SK-N-SH (cell line): ENCODE measurements at regions not wholly inside any gene's neighbourhood (a gene's known extent, or its start where the extent isn't known, plus 50 kb on each side); places are given as distances from the start of the nearest gene placed in this dataset.

Source experiments
- EZH2phosphoT487 ChIP-seq: fragments of 200-600 bp; sonication (generic); IDR thresholded peaks from 2 replicates; pipeline ENCODE4 v1.6.1; 2017; ENCODE audit warnings: low read depth, mixed run types, mild to moderate bottlenecking, antibody characterized with exemption, moderate library complexity, borderline replicate concordance
- JUND ChIP-seq: IDR thresholded peaks from 2 replicates; pipeline ENCODE4 v1.4.0; 2012
- NRF1 ChIP-seq: IDR thresholded peaks from 2 replicates; pipeline ENCODE4 v1.6.1; 2012; ENCODE audit warnings: low read depth, mild to moderate bottlenecking, low read length
- POLR2AphosphoS5 ChIP-seq: IDR thresholded peaks from 2 replicates; pipeline ENCODE4 v1.6.1; 2012; ENCODE audit warnings: low read depth, low read length
- YY1 ChIP-seq: IDR thresholded peaks from 2 replicates; pipeline ENCODE4 v1.4.0; 2012; ENCODE audit warnings: low read depth, mild to moderate bottlenecking
- TF ChIP-seq, protein P1 (sequence below): fragments of 200-600 bp; sonication (generic); IDR thresholded peaks from 2 replicates; pipeline ENCODE4 v1.6.1; 2017; ENCODE audit warnings: antibody characterized with exemption, mild to moderate bottlenecking, moderate library complexity
- TF ChIP-seq, protein P2 (sequence below): IDR thresholded peaks from 2 replicates; pipeline ENCODE4 v1.6.1; 2012; ENCODE audit warnings: mild to moderate bottlenecking, low read depth, low read length, moderate library complexity
- TF ChIP-seq, protein P3 (sequence below): IDR thresholded peaks from 2 replicates; pipeline ENCODE4 v1.4.0; 2012; ENCODE audit warnings: low read depth

DNA sequence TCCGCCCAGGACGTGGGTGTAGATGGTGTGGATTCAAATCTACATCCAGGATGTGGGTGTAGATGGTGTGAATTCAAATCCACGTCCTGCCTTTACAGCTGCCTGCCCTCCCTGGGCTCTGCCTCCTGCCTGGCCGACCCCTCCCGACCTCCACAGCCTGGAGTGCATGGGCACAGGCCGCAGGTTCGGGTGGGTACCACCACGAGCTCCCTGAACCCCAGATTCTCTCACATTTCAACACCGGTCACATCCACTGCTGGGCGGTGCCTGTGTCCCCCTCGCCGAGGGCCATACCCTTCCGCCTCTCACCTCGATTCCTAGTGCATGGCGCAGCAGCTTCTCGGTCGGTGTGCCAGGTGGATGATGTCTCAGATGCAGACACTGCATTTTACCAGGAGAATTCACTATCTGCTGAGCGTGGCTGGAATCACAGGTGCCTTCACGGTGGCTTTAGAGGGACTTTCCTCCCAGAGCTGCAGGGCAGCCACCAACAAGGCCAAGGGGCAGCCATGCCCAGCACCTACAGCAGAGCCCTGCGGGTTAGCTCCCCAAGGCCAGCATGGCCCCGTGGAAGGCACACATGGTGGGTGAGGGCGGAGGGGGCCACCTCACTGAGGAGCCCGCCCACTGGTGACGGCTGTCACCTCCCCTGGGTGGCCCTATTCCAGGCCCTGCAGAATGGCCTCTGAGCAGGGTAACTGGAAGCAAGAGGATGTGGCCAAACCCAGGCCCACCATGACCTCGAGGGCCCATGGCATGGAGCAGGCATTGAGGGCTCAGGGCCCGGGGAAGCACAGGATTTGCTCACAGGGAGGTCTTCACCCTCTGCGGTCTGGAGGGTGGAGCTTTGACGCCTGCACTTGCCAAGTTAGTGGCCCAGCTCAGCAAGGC, 638.5 kb downstream of the TBC1D22A start:
- TF ChIP-seq, protein P1, sequence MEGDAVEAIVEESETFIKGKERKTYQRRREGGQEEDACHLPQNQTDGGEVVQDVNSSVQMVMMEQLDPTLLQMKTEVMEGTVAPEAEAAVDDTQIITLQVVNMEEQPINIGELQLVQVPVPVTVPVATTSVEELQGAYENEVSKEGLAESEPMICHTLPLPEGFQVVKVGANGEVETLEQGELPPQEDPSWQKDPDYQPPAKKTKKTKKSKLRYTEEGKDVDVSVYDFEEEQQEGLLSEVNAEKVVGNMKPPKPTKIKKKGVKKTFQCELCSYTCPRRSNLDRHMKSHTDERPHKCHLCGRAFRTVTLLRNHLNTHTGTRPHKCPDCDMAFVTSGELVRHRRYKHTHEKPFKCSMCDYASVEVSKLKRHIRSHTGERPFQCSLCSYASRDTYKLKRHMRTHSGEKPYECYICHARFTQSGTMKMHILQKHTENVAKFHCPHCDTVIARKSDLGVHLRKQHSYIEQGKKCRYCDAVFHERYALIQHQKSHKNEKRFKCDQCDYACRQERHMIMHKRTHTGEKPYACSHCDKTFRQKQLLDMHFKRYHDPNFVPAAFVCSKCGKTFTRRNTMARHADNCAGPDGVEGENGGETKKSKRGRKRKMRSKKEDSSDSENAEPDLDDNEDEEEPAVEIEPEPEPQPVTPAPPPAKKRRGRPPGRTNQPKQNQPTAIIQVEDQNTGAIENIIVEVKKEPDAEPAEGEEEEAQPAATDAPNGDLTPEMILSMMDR: no peak
- TF ChIP-seq, protein P2, sequence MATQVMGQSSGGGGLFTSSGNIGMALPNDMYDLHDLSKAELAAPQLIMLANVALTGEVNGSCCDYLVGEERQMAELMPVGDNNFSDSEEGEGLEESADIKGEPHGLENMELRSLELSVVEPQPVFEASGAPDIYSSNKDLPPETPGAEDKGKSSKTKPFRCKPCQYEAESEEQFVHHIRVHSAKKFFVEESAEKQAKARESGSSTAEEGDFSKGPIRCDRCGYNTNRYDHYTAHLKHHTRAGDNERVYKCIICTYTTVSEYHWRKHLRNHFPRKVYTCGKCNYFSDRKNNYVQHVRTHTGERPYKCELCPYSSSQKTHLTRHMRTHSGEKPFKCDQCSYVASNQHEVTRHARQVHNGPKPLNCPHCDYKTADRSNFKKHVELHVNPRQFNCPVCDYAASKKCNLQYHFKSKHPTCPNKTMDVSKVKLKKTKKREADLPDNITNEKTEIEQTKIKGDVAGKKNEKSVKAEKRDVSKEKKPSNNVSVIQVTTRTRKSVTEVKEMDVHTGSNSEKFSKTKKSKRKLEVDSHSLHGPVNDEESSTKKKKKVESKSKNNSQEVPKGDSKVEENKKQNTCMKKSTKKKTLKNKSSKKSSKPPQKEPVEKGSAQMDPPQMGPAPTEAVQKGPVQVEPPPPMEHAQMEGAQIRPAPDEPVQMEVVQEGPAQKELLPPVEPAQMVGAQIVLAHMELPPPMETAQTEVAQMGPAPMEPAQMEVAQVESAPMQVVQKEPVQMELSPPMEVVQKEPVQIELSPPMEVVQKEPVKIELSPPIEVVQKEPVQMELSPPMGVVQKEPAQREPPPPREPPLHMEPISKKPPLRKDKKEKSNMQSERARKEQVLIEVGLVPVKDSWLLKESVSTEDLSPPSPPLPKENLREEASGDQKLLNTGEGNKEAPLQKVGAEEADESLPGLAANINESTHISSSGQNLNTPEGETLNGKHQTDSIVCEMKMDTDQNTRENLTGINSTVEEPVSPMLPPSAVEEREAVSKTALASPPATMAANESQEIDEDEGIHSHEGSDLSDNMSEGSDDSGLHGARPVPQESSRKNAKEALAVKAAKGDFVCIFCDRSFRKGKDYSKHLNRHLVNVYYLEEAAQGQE: no peak
- TF ChIP-seq JUND: no peak
- no peak for TF ChIP-seq EZH2phosphoT487
- no peak for TF ChIP-seq NRF1
- TF ChIP-seq POLR2AphosphoS5: no peak
- TF ChIP-seq YY1: no peak
- TF ChIP-seq, protein P3, sequence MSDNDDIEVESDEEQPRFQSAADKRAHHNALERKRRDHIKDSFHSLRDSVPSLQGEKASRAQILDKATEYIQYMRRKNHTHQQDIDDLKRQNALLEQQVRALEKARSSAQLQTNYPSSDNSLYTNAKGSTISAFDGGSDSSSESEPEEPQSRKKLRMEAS: no peak
